ENCODE measurements at regions not wholly inside any gene's neighbourhood (a gene's known extent, or its start where the extent isn't known, plus 50 kb on each side); places are given as distances from the start of the nearest gene placed in this dataset.

DNA sequence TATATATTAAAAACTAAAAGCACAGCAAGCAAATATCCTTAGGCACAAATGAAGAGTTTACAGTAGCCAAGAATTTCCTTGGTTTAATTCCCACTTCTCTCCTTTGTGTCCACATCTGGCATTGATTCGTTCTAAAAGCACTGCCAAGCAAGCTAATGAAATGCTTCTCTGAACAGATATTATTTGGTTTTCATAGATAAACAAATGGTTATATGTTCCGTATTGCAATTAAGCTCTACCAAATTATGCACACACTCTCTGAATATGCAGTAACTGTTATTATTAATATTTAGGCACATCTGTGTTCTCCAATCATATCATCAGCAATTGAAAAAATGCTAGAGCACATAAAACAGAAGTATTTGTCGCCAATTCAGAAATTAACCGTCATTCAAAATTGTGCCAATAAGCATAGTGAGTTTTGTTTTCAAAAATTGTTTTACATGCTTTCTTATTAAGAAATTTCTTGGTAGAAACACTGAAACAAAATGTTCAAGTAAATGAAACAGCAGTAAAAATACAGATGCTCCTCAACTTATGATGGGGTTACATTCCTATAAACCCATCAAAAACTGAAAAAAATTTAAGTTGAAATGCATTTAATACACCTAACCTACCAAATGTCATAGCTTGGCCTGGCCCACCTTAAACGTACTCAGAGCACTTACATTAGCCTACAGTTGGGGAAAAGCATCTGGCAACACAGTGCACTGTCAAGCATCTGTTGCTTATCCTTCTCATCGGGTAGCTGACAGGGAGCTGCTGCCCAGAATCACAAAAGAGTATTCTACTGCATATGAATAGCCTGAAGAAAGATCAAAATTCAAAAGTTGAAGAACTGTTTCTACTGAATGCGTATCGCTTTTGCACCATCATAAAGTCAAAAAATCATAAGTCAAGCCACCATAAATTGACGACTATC, 2134.7 kb downstream of the PCDH9 start:
- DNase-seq, result no peak

DNA sequence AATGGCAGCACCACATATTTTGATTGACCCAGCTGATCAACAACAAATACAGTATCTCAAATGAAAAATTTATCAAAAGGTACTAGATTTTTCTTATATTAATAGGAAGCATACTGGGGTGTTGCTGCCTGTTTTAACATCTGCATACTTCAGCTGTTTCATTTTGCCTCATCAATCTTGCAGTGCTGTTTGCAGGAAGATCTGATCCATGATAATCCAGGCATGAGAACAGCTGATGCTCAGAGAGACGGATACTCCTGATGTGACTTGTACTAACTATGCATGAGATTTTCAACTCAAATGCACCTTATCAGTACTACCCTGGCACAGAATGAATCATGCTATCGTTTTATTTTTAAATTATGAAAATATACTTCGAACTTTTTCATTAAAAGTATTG, 2136.8 kb downstream of the PCDH9 start:
- no peak for DNase-seq

DNA sequence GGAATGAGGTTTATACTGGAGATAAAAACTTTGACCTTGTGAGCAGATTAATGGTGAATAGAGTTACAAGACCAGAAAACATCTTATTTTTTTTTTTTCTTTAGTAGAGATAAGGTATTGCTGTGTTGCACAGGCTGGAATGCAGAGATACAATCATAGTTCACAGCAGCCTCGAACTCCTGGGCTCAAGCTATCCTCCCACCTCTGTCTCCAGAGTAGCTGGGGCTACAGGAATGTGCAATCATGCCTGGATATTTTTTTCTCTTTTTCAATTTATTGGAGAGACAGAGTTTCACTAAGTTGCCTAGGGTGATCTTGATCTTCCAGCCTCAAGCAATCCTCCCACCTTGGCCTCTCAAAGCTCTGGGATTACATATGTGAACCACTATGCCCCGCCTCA, 2139.1 kb downstream of the PCDH9 start:
- no peak for DNase-seq

DNA sequence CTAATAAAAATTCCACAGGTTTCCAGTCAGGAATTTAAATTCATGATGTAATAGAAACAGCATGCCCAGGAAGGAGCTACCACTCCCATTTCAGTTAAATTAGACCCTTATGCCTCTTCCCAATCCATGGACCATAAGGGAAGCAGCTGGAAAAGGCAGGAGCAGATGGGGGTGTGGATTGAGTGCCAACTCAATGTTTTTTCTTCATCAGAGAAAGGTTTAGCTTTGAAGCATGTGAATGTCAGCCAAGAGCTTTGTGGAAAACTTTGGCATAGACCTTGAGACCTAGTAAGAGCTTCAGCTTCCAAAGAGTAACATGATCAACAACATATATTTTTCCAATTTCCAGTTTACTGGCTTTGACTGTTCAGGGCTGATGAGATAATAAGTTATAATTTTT, 2139.9 kb downstream of the PCDH9 start:
- DNase-seq, result no peak

DNA sequence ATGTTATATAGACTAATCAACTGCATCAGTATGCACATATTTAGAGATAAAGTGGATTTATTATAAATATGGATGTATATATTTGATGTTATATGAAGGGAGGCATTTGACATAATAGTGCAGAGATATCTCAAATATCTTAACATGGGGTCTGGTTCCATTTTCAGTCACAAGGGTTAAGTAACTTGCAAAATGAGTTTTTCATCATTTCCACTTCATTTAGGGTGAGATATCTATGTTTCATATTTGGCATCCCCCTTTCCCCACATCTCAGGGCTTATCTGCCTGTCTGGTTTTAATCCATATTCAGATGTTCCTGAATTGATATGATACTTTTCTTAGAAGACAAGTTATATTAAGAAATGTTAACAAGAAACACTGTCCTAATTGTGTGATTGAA, 2141.2 kb downstream of the PCDH9 start:
- DNase-seq, result no peak

DNA sequence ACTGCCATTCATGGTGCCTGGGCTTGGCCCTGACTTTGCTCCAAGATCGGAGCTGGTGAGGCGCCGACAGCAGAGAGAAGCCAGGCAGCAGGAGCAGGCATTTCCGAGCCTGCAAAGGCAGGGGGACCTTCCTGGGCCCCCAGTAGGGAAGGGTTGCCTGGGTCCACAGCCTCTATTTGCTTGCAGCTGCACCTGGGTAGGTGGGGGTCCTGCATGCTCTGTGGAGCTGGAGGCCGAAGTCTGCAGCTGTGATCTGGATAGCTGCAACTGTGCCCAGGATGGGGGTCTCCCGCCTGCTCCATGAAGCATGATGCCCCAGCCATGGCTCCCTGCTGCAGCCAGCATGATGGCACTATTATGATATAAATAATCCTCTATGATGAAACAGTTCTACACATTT, 2144.2 kb downstream of the PCDH9 start:
- no peak for DNase-seq

DNA sequence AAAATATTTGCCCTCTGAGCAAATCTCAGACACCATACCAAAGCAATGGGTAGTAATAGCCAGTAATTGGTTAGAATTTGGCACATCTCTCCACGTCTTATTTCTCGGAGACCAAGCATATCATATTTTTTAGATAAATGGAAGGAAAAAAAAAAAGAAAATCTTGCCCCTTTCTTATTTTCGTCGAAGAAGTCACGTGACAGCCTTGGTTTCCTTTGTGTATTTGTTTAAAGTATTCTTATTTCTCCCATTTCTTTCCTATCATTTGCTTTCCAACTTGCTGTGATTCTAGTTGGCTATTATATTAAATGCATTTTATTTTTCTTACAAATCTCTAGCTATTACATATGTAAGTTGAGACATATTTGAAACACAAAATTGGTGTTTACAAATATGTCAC, 2155.9 kb downstream of the PCDH9 start:
- DNase-seq, result no peak

DNA sequence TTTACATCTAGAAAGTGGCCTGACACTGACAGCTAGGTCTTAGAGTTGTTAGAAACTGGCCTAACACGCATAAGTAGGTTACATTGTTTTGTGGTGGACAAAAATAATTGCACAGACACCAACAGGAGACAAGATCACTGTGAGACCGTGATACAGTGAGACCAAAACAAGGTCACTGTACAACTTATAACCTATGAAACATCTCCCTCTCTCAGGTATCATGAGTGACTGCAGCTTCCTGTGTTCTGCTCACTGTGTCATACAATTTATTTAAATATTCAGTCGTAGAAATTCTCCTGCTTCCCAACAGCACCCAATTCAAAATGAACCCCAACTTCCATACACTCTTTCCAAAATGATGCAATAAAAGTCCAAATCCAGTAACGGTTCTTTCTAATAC, 2165.2 kb downstream of the PCDH9 start:
- DNase-seq, result no peak

DNA sequence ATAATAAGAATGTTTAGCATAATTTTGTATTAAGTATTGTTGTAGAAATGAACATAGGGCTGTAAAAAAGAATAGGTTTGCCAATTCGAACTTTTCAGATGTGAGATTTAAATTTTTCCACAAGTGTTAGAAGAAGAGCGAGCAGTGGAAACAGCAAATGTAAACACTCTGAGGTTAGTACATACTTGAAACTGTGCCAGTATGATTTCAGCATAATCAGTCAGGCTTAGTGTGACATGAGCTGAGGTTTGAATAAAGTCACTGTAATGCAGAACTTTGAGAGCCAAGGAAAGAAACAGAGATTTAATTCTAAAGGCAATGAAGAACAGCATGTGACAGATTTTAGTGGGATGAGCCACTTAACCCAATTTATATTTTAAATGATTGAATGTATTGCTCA, 2166.4 kb downstream of the PCDH9 start:
- DNase-seq, result no peak

DNA sequence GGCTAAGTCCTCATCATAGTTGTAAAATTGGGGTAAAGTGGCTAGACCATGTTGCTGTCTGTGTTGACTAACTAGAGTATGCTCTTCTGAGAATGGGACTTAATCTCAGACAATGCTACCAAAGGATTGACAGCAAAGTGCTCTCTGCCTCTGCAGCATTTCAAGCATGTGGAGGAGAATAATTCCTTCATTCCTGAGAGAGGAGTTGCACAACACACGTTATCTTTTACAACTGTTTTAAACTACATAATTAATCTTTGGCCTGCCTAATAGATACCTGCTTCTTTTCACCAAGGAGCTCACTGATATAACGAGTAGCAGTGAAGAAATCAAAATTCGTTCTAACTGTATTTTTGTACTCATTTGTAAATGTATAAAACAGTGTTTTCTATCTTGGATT, 2172.2 kb downstream of the PCDH9 start:
- no peak for DNase-seq

DNA sequence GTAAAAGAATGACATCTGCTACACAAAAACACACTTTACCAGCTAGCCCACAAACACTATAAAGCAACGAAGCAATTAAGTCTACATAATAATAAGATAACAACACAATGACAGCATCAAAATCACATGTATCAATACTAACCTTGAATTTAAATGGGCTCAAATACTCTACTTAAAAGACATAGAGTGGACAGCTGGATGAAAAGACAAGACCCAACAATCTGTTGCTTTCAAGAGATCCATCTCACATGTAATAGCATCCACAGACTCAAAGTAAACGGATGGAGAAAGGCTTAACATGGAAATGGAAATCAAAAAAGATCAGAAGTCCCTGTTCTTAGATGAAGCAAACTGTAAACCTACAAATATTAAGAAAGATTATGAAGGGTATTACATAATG, 2175.9 kb downstream of the PCDH9 start:
- no peak for DNase-seq

DNA sequence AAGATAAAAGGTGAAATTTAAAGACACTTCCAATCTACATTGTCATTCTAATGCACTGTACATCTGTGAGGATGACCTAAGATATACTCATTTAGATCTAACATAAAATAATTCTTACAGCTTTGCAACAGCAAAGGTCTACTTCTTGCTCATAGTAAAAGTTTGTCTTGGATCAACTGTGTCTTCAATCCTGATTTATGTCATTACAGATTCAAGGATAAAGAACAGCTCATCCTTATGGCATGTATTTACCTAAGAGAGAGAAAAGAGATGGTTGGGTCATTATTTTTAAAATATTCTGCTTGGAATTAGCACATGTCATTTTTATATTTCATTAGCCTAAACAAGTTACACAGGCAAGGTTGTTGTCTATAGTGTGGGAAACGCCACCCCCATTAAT, 2193.1 kb downstream of the PCDH9 start:
- DNase-seq, result no peak

DNA sequence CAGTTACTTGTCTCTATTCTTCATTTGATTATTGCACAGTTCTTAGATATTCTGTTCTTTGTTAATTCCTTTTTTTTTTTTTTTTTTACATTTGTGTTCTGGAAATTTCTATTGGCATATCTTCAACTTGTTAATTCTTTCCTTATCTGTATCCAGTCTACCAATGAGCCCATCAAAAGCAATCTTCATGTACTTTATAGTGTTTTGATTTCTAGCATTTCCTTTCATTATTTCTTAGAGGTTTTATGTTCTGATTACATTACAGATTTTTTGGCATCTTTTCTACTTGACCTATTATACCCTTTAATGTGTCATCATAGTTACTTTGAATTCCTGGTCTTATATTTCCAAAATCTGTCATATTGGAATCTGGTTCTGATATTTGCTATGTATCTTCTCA, 2194.8 kb downstream of the PCDH9 start:
- DNase-seq, result no peak

DNA sequence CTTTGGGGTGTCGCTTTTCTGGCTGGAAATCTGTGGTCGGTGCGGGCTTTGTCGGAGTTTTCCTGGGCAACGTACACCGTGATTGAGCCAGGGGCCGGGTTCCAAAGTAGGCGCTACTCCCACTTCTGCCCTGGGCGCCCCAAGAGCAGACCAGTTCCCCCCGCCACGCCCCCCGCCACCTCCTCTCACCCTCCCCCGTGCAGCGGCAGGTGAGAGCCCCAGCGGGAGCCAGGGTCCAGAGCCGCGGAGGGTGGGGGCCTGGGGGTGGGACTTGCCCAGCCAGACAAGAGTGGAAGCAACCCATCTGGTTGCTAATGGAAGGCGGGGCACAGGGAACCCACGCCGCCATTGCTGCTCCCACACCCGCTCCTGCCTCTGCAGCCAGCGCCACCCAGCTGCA, 2195.9 kb downstream of the PCDH9 start:
- DNase-seq, result no peak

DNA sequence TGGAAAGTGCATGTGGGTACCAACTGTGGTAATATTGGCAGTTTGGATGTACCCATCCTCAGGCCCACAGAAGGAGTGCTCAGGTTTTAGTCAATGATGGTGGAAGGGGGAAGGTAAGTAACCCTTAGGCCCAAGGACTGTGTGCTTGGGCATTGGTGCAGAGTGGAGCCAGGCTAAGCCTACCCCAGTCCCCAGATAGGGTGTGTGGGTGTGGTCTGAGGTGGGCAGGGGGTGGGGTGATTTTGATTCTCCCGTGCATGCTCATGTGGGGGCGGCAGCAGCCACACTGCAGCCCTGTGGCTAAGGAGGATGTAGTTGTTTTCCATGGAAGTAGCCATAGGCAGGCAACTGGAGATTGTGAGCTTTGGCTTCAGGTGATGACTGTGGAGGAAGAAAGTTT, 2197.3 kb downstream of the PCDH9 start:
- no peak for DNase-seq

DNA sequence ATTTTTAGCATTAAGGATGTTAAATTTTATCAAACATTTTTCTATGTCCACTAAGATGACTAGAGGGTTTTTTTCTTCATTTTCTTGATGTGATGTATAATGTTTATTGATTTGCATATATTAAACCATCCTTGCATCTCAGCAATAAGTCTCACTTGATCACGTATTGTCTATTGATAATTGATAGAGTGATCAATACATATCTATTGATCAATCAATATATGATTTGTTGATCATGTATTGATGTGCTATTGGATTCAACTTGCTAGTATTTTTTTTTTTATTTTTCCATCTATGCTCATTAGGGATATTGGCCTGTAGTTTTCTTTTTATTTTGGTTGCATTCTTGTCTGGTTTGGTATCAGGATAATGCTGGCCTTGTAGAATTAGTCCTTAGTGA, 2202.0 kb downstream of the PCDH9 start:
- DNase-seq, result no peak

DNA sequence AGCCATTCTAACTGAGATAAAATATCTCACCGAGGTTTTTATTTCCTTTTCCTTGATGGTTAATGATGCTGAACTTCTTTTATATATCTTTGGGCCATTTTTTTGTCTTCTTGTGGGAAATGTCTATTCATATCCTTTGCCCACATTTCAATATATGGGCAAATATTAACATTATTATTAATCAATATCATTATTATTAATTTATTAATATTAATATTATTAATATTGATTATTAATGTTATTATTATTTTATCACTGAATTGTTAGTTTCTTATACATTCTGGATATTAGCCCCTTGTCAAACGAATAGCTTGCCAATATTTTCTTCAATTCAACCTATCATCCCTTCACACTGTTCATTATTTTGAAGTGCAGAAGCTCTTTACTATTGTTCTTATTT, 2203.6 kb downstream of the PCDH9 start:
- no peak for DNase-seq

DNA sequence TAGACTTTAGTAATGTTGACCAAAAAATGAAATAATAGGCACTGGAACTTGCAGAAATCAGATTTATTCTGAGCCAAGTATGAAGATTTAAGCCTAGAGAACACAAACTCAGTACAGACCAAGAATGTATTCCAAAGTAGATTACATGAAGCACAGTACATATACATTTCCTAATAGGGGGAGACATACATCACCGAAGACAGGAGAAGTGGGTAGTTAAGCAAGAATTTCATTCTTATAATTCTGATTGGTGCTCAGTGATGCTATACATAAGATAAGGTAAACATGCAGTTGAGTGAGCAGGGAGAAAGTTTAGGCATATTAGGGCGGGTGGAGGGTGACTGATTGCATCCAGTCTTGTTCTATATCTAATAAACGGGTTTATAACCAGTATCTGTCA, 2218.8 kb downstream of the PCDH9 start:
- DNase-seq, result no peak

DNA sequence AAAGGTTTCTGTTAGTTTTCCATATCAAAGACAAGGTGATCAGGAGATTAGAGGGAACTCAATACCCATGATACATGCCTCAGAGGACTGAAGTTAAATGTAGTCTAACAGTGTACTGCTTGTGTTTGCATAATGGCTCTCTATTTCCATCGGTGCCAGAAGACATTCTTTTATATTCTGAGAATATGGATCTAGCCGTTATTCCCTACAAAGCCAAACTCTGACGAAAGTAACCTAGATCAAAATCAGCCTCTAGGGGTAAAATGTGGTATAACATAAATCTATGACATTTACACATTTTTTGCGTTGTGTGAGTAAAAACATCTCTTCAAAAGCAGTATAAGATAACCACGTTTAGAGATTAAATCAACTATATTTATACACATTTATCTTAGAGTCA, 2232.7 kb downstream of the PCDH9 start:
- DNase-seq, result no peak

DNA sequence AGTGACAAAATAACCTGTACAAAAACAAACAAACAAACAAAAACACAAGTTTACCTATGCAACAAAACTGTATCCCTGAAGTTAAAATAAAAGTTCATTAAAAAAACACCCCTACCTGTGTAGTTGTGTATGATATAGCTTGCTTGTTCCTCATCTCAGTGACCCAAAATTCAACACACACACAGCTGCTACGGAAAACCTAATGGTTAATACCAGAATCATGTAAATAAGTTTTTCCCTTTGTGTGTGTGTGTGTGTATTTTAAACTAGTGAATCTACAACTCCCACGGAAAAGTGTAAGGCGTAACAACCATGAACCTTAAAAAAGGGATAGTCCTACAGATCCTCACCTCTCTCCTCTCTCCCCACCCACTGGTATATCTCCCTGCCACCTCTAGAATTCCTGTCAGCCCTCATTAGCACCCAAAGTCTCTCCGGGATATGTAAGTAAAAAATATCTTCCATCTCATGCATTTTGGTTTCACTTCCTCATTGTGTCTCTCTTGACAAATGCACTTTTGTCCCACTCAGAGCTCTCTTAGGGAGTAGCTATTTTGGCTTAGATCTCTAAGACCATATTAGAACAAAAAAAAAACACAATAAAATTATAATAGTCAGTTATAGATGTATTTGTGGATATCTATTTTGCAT, 2236.5 kb downstream of the PCDH9 start:
- no peak for DNase-seq

DNA sequence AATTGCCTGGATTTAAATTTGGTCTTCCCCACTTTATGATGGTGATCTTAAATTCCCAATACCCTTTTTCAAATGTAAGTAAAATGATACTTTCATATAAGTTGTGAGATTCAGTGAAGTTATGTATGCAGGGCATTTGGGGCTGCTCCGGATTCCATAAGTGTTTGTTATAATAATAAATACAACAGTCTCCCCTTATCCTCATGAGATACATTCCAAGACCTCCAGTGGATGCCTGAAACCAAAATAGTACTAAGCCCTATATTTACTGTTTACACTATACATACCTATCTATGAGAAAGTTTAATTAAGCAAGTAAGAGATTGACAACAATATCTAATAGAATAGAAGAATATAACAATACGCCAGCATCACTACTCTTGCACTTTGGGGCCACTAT, 2237.8 kb downstream of the PCDH9 start:
- no peak for DNase-seq

DNA sequence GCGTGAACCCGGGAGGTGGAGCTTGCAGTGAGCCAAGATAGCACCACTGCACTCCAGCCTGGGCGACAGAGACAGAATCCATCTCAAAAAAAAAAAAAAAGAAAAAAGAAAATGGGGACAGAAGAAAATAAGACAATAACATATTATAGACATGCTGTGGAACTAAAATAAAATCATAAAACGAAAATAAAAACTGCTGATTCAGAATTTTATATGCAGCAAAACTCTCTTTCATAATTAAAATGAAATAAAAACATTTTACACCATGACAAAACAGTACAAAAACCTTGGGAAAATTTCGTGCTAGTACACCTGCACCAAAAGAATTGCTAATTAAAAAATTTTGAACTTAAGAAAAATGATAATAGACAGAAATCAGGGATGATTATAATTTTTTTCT, 2245.1 kb downstream of the PCDH9 start:
- no peak for DNase-seq

DNA sequence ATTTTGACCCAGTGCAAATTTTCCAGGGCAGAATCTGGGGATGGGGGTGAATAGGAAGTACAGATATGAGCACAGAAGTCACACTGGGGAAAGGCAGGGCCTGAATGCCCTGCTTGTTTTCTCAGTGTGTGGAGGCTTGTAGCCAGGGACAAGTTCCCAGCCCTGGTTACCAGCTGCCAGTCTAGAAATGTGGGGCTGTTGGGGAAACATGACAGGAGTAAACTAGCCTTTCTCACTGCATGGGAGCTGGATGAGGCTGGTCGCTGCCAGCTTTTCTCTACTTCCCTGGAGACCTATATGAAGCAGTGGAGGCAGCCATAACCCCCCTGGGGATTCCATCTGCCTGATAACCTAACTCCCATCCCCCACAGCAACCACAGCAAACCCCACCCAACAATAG, 2267.7 kb downstream of the PCDH9 start:
- DNase-seq, result no peak

DNA sequence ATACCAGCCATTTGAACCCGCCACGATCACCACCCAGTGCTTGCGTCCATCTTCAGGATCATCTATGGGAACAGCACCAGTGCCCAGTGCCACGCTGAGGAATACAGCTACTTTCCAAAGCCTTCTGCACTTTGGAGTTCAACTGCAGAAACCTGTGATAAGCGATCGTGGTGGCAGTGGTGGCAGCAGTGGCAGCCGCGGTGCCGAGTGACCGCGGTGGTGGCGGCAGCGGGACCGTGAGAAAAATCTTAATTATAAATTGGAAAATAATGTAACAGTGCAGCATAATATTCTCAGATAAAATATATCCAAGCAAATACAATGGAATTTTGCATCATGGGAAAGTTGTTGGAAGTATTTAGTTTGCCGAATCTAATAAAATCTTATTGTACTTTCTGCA, 2270.9 kb downstream of the PCDH9 start:
- DNase-seq, result no peak

DNA sequence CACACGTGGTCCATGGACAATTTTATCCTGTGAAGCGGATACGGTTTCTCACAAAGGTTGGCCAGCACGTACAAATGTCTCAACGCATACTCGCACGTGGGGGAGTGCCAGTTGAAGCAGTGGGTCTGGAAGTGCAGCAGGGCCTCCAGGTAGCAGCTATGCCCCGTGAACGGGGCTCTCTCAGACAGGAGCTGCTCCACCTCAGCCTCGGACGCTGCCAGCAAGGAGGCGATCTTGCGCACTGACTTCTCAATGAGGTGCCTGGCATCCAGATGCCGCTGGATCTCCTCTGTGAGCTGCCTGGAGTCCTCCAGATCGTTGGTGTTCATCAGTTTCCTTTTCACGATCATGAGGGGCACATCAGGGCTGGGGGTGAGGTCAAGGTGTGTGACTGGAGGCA, 2272.0 kb downstream of the PCDH9 start:
- no peak for DNase-seq

Data from stimulated activated naive CD4-positive, alpha-beta T cell (primary cell).